Suprapubic skin (tissue), 4 donors: ENCODE measurements at regions not wholly inside any gene's neighbourhood (a gene's known extent, or its start where the extent isn't known, plus 50 kb on each side); places are given as distances from the start of the nearest gene placed in this dataset.

Source experiments
- CTCF ChIP-seq, 2 donors: fragments of 200-600 bp in 1 of 2; fragments of 450-650 bp in 1 of 2; sonication (generic) in 1 of 2; IDR thresholded peaks; one replicate each; pipeline ENCODE4 v1.5.1; 2016 to 2019; ENCODE audit warnings: antibody characterized with exemption in 2 of 2, mild to moderate bottlenecking in 1 of 2, moderate library complexity in 1 of 2
- POLR2A ChIP-seq, 2 donors: fragments of 450-650 bp; IDR thresholded peaks; one replicate each; pipeline ENCODE4 v1.6.1; 2017; ENCODE audit warnings: antibody characterized with exemption in 2 of 2, mild to moderate bottlenecking in 2 of 2, moderate library complexity in 2 of 2
- POLR2AphosphoS5 ChIP-seq, 3 donors: sonication (generic); formaldehyde crosslinking; IDR thresholded peaks; one replicate each; pipeline ENCODE4 v1.6.1; 2017; ENCODE audit warnings: antibody characterized with exemption in 3 of 3

- TF ChIP-seq CTCF (IDR thresholded peaks at IDR 0.05) (no peak), POLR2A (IDR thresholded peaks at IDR 0.05) (no peak), POLR2AphosphoS5 (IDR thresholded peaks at IDR 0.05) (no peak)
Observed at GRCh38 chr2:121880283-121880682, 124.8 kb downstream of the TSN start.
